Karpas-422 (cell line): ENCODE measurements at regions not wholly inside any gene's neighbourhood (a gene's known extent, or its start where the extent isn't known, plus 50 kb on each side); places are given as distances from the start of the nearest gene placed in this dataset.

ENCODE experiments used
- DNase-seq: peaks from one replicate; pipeline ENCODE4 v3.0.0-alpha.2; 2015
- H2AFZ ChIP-seq: fragments of 200-600 bp; sonication (generic); 2 replicates; pipeline ENCODE4 v1.6.1; 2014; ENCODE audit warnings: antibody characterized with exemption, low read length, mixed read lengths
- H3K27ac ChIP-seq: fragments of 200-600 bp; sonication (generic); 2 replicates; pipeline ENCODE4 v1.5.1; 2014; ENCODE audit warnings: mild to moderate bottlenecking, low read length, moderate library complexity
- H3K27me3 ChIP-seq: fragments of 200-600 bp; sonication (generic); 2 replicates; pipeline ENCODE4 v1.6.1; 2014; ENCODE audit warnings: low read length, mixed read lengths
- H3K36me3 ChIP-seq: fragments of 200-600 bp; sonication (generic); 2 replicates; pipeline ENCODE4 v1.6.1; 2014; ENCODE audit warnings: low read length, mixed read lengths; ENCODE audit not compliant: insufficient read depth
- H3K4me1 ChIP-seq: fragments of 200-600 bp; sonication (generic); 2 replicates; pipeline ENCODE4 v1.6.1; 2014; ENCODE audit warnings: mild to moderate bottlenecking, low read length, mixed read lengths
- H3K4me2 ChIP-seq: fragments of 200-600 bp; sonication (generic); 2 replicates; pipeline ENCODE4 v1.6.1; 2014; ENCODE audit warnings: low read length, low read depth, mild to moderate bottlenecking; ENCODE audit not compliant: poor library complexity, severe bottlenecking
- H3K4me3 ChIP-seq: fragments of 200-600 bp; sonication (generic); 2 replicates; pipeline ENCODE4 v1.5.1; 2014; ENCODE audit warnings: mild to moderate bottlenecking, antibody characterized with exemption, low read length, mixed read lengths
- H3K79me2 ChIP-seq: fragments of 200-600 bp; sonication (generic); 2 replicates; pipeline ENCODE4 v1.6.1; 2014; ENCODE audit warnings: mild to moderate bottlenecking, low read length, mixed read lengths
- H3K9ac ChIP-seq: fragments of 200-600 bp; sonication (generic); 2 replicates; pipeline ENCODE4 v1.6.0; 2014; ENCODE audit warnings: low read length
- H3K9me2 ChIP-seq: fragments of 200-600 bp; sonication (generic), shearing (Covaris generic); replicated peaks from 2 replicates; pipeline ENCODE4 v1.6.0; 2014; ENCODE audit warnings: mild to moderate bottlenecking, low read length, moderate library complexity; ENCODE audit not compliant: insufficient read depth
- H3K9me3 ChIP-seq: fragments of 300-700, 200-600 bp; sonication (generic); 2 replicates; pipeline ENCODE4 v1.6.1; 2014; ENCODE audit warnings: low read length, mixed read lengths
- H4K20me1 ChIP-seq: fragments of 200-600 bp; sonication (generic); 2 replicates; pipeline ENCODE4 v1.6.1; 2014; ENCODE audit warnings: mild to moderate bottlenecking, antibody characterized with exemption, low read length, low read depth; ENCODE audit not compliant: insufficient read depth

- Histone ChIP-seq H4K20me1 (peaks cover 8% of the 10 kb centered on the region; the same call in 1 of the 2 replicates), H3K9ac (no peak overlapping the region), H3K4me1 (peaks cover 22% of the 10 kb centered on the region), H3K4me2 (no peak overlapping the region), H2AFZ (no peak overlapping the region), H3K79me2 (no peaks in the 10 kb centered on the region), H3K27me3 (no peaks in the 10 kb centered on the region), H3K9me3 (no peaks in the 10 kb centered on the region), H3K27ac (no peak overlapping the region), H3K36me3 (no peaks in the 10 kb centered on the region), H3K4me3 (no peak overlapping the region), H3K9me2 (no peaks in the 10 kb centered on the region)
- DNase-seq = no peak
Observed at GRCh38 chr13:99640260-99640659, 139.0 kb downstream of the TM9SF2 start.

GRCh38 chr13:99639126-99639525 is 137.9 kb downstream of the TM9SF2 start:
- Histone ChIP-seq H3K9me3 (no peaks in the 10 kb centered on the region), H3K9ac (no peak overlapping the region), H4K20me1 (peaks cover 8% of the 10 kb centered on the region; the same call in 1 of the 2 replicates), H3K9me2 (no peaks in the 10 kb centered on the region), H3K4me1 (peaks cover 22% of the 10 kb centered on the region), H3K36me3 (no peaks in the 10 kb centered on the region), H2AFZ (no peak overlapping the region), H3K79me2 (no peaks in the 10 kb centered on the region), H3K4me2 (no peak overlapping the region), H3K27me3 (no peaks in the 10 kb centered on the region), H3K27ac (no peak overlapping the region), H3K4me3 (no peak overlapping the region)
- DNase-seq = no peak

- no peaks in the 10 kb centered on the region for H3K27me3 ChIP-seq
- no peak overlapping the region for H2AFZ ChIP-seq
- no peaks in the 10 kb centered on the region for H3K9me2 ChIP-seq
- H3K36me3 ChIP-seq = no peaks in the 10 kb centered on the region
- no peak overlapping the region for H3K4me3 ChIP-seq
- peaks cover 22% of the 10 kb centered on the region for H3K4me1 ChIP-seq
- no peak overlapping the region for H3K27ac ChIP-seq
- peak overlapping the region; percentile 55 for H3K4me2 ChIP-seq
- no peak overlapping the region for H3K9ac ChIP-seq
- peak; percentile 78 for DNase-seq
- peaks cover 8% of the 10 kb centered on the region; the same call in 1 of the 2 replicates for H4K20me1 ChIP-seq
- no peaks in the 10 kb centered on the region for H3K79me2 ChIP-seq
- H3K9me3 ChIP-seq = no peaks in the 10 kb centered on the region
Observed at GRCh38 chr13:99636728-99637353, 135.6 kb downstream of the TM9SF2 start.

GRCh38 chr13:99636306-99636705 is 135.0 kb downstream of the TM9SF2 start:
- Histone ChIP-seq H2AFZ (no peak overlapping the region), H3K79me2 (no peaks in the 10 kb centered on the region), H3K4me2 (peak overlapping the region; percentile 55), H3K27me3 (no peaks in the 10 kb centered on the region), H3K4me1 (peaks cover 22% of the 10 kb centered on the region), H3K9me2 (no peaks in the 10 kb centered on the region), H3K36me3 (no peaks in the 10 kb centered on the region), H3K9ac (no peak overlapping the region), H4K20me1 (peaks cover 8% of the 10 kb centered on the region; the same call in 1 of the 2 replicates), H3K9me3 (no peaks in the 10 kb centered on the region), H3K4me3 (no peak overlapping the region), H3K27ac (no peak overlapping the region)
- no peak for DNase-seq

GRCh38 chr13:99634672-99635071 is 133.4 kb downstream of the TM9SF2 start:
- Histone ChIP-seq H3K9me3 (no peaks in the 10 kb centered on the region), H3K4me1 (peaks cover 29% of the 10 kb centered on the region), H4K20me1 (peaks cover 5% of the 10 kb centered on the region; the same call in 1 of the 2 replicates), H3K79me2 (no peaks in the 10 kb centered on the region), H3K27me3 (no peaks in the 10 kb centered on the region), H3K4me2 (no peak overlapping the region), H2AFZ (no peak overlapping the region), H3K36me3 (no peaks in the 10 kb centered on the region), H3K27ac (no peak overlapping the region), H3K9me2 (no peaks in the 10 kb centered on the region), H3K4me3 (no peak overlapping the region), H3K9ac (no peak overlapping the region)
- DNase-seq = no peak

GRCh38 chr13:99630269-99630898 is 129.1 kb downstream of the TM9SF2 start:
- no peak overlapping the region for H3K27ac ChIP-seq
- H3K36me3 ChIP-seq = no peaks in the 10 kb centered on the region
- peaks cover 16% of the 10 kb centered on the region; the same call in 1 of the 2 replicates for H4K20me1 ChIP-seq
- H3K27me3 ChIP-seq = no peaks in the 10 kb centered on the region
- H3K4me1 ChIP-seq = peaks cover 8% of the 10 kb centered on the region
- H3K4me2 ChIP-seq = no peak overlapping the region
- H3K9ac ChIP-seq = no peak overlapping the region
- H3K4me3 ChIP-seq = no peak overlapping the region
- no peaks in the 10 kb centered on the region for H3K79me2 ChIP-seq
- no peaks in the 10 kb centered on the region for H3K9me2 ChIP-seq
- no peak overlapping the region for H2AFZ ChIP-seq
- DNase-seq = no peak
- H3K9me3 ChIP-seq = no peaks in the 10 kb centered on the region

- H3K4me1 ChIP-seq = peaks cover 7% of the 10 kb centered on the region
- no peak overlapping the region for H3K27ac ChIP-seq
- H3K27me3 ChIP-seq = no peaks in the 10 kb centered on the region
- H4K20me1 ChIP-seq = peaks cover 16% of the 10 kb centered on the region; the same call in 1 of the 2 replicates
- no peak overlapping the region for H2AFZ ChIP-seq
- no peaks in the 10 kb centered on the region for H3K36me3 ChIP-seq
- no peaks in the 10 kb centered on the region for H3K9me2 ChIP-seq
- no peak for DNase-seq
- no peak overlapping the region for H3K4me2 ChIP-seq
- H3K79me2 ChIP-seq = no peaks in the 10 kb centered on the region
- no peak overlapping the region for H3K4me3 ChIP-seq
- no peak overlapping the region for H3K9ac ChIP-seq
- no peaks in the 10 kb centered on the region for H3K9me3 ChIP-seq
Observed at GRCh38 chr13:99629641-99630040, 128.4 kb downstream of the TM9SF2 start.

GRCh38 chr13:99628442-99628841 is 127.2 kb downstream of the TM9SF2 start:
- DNase-seq = no peak
- Histone ChIP-seq H3K36me3 (no peaks in the 10 kb centered on the region), H3K4me1 (peaks cover 7% of the 10 kb centered on the region), H2AFZ (no peak overlapping the region), H3K9ac (no peak overlapping the region), H4K20me1 (peaks cover 16% of the 10 kb centered on the region; the same call in 1 of the 2 replicates), H3K4me3 (no peak overlapping the region), H3K27me3 (no peaks in the 10 kb centered on the region), H3K27ac (no peak overlapping the region), H3K9me2 (no peaks in the 10 kb centered on the region), H3K4me2 (no peak overlapping the region), H3K79me2 (no peaks in the 10 kb centered on the region), H3K9me3 (no peaks in the 10 kb centered on the region)
